ENCODE measurements at regions not wholly inside any gene's neighbourhood (a gene's known extent, or its start where the extent isn't known, plus 50 kb on each side); places are given as distances from the start of the nearest gene placed in this dataset.

- no peak for TF ChIP-seq ZNF274 (IDR thresholded peaks at IDR 0.05; ENCODE audit: low read depth, low read length)
- no peak overlapping the region for H3K4me3 ChIP-seq (ENCODE audit: low read length)
These were observed 109.2 kb downstream of the FAM76B start for GRCh38 chr11:95680169-95680929.

DNA sequence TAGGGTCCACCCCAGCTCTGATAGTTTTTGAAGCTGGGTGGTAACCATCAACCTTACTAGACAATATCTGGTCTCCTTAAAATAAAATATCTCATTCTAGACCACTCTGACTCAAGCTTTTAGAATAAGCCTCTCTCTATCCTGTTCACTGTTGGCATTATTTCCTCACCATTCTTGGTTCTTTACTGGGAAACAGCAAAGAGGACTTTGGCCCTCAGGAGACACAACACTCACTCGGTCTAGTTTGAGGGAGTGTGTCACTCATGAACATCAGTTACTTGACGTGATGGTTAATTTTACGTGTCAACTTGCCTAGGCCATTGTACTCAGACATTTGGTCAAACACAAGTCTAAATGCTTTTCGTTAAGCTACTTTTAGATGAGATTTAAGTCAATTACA is 110.6 kb downstream of the FAM76B start:
- TF ChIP-seq ZNF274 (IDR thresholded peaks at IDR 0.05; ENCODE audit: low read depth, low read length): no peak
- no peak overlapping the region for H3K4me3 ChIP-seq (ENCODE audit: low read length)

DNA sequence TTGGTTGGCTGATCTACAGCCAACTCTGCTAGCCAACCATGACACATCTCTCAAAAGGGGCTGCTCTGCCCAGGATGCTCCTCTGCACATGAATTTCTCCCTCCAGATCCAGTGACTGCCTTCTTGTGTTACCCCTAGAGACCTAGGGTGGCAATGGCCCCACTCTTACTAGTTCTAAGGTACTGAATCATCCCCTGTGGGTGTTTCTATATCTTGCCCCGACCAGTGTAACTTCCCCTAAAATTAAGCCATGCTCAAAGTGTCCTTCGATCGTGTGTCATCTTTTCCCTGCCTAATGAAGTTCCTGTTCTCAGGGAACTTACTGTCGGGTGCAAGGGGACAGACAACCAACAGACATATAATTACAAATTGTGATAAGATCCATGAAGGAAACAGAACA is 113.3 kb downstream of the FAM76B start:
- TF ChIP-seq ZNF274 (IDR thresholded peaks at IDR 0.05; ENCODE audit: low read depth, low read length): no peak

DNA sequence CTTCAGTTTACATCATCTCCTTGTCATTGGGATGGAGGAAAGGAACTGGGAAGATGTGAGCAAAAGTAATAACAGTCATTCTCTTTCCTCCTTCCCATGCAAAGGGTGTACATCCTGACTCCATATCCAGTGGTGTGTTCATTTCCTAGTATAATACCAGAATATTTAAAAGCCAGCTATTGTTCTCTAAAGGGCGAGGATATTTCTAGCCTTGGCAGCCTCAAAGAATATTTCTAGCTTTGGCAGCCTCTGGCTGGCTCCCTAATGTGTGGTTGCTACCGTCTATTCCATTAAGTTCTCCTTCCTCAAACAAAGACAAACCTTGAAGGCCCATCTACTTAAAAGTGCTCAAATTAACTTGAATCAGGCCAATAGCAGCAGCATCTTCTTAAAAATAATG is 114.0 kb downstream of the FAM76B start:
- no peak overlapping the region for H3K4me3 ChIP-seq (ENCODE audit: low read length)

More for the DNA sequence above, 113.3 kb downstream of the FAM76B start:
- no peak overlapping the region for H3K4me3 ChIP-seq (ENCODE audit: low read length)

DNA sequence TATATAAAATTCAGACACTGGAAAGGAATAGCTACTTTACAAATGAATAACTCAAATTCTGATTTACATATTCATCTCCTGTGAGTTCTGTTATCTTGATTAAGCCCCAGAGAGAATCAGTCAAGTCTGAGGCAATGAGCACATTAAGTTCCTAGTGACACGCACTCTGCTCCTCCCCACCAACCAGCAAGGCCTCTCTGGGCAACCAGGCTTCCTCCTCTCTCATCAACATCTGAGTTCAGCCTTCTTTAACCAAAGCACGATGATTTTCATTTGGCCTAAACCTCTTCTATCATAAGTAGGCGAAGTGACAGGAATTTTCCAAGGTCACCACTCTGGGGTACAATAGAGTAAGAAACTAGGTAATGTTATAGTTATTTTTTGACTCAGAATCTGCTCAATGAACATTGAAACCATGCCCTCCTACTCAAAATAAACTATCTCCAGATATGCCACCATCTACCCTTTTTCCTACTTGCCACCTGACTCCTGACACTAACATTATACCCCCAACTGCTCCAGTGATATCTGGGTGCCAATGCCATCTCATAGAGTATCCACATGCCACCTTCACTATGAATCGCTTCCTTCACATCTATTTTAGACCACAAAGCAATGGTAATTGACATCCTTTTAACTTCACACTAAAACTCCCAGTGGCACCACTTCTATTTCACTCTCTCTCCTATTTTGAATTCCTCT is 114.8 kb downstream of the FAM76B start:
- no peak overlapping the region for H3K4me3 ChIP-seq (ENCODE audit: low read length)
- no peak for TF ChIP-seq ZNF274 (IDR thresholded peaks at IDR 0.05; ENCODE audit: low read depth, low read length)

More for the DNA sequence above, 114.0 kb downstream of the FAM76B start:
- no peak for TF ChIP-seq ZNF274 (IDR thresholded peaks at IDR 0.05; ENCODE audit: low read depth, low read length)

DNA sequence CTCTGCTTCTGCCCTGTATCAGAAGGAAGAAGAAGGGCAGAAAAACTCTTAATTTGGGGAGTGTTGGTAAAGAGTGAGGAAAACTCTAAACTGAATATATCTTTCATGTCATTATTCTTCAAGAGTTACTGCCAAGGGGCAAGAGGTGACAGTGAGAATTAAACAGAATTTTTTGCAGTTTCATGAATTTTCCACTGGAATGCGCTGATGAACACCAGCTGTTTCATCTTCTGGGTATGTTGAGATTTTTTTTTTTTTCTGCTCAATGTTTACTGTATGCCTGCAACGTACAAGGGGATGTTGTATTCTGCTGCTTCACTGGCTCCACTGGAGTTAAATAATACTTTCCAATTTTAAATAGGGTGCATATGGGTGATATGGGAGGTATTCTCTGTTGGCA is 117.8 kb downstream of the FAM76B start:
- H3K4me3 ChIP-seq (ENCODE audit: low read length): no peak overlapping the region
- TF ChIP-seq ZNF274 (IDR thresholded peaks at IDR 0.05; ENCODE audit: low read depth, low read length): no peak

- no peak overlapping the region for H3K4me3 ChIP-seq (ENCODE audit: low read length)
- TF ChIP-seq ZNF274 (IDR thresholded peaks at IDR 0.05; ENCODE audit: low read depth, low read length): no peak
These were observed 121.5 kb downstream of the FAM76B start for GRCh38 chr11:95668131-95668530.

DNA sequence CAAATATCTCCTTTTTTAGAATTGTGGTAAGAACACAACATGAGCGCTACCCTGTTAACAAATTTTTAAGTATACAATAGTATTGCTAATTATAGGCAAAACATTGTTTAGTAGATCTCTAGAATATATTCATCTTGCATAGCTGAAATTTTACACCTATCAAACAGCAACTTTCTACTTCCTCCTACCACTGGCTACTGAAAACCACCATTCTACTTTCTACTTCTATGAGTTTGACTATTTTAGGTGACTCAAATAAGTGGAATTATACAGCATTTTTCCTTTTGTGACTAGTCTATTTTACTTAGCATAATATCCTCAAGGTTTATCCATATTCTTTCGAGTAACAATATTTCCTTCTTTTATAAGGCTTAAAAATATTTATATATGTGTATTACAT is 128.4 kb downstream of the FAM76B start:
- no peak overlapping the region for H3K4me3 ChIP-seq (ENCODE audit: low read length)
- TF ChIP-seq ZNF274 (IDR thresholded peaks at IDR 0.05; ENCODE audit: low read depth, low read length): no peak

GRCh38 chr11:95660038-95660437 is 129.5 kb downstream of the FAM76B start:
- no peak overlapping the region for H3K4me3 ChIP-seq (ENCODE audit: low read length)
- no peak for TF ChIP-seq ZNF274 (IDR thresholded peaks at IDR 0.05; ENCODE audit: low read depth, low read length)

- no peak for TF ChIP-seq ZNF274 (IDR thresholded peaks at IDR 0.05; ENCODE audit: low read depth, low read length)
- no peak overlapping the region for H3K4me3 ChIP-seq (ENCODE audit: low read length)
These were observed 130.5 kb downstream of the FAM76B start for GRCh38 chr11:95659088-95659487.

GRCh38 chr11:95655536-95655935 is 134.0 kb downstream of the FAM76B start:
- H3K4me3 ChIP-seq (ENCODE audit: low read length): no peak overlapping the region
- no peak for TF ChIP-seq ZNF274 (IDR thresholded peaks at IDR 0.05; ENCODE audit: low read depth, low read length)

GRCh38 chr11:95653680-95654079 is 135.9 kb downstream of the FAM76B start:
- no peak overlapping the region for H3K4me3 ChIP-seq (ENCODE audit: low read length)
- no peak for TF ChIP-seq ZNF274 (IDR thresholded peaks at IDR 0.05; ENCODE audit: low read depth, low read length)

DNA sequence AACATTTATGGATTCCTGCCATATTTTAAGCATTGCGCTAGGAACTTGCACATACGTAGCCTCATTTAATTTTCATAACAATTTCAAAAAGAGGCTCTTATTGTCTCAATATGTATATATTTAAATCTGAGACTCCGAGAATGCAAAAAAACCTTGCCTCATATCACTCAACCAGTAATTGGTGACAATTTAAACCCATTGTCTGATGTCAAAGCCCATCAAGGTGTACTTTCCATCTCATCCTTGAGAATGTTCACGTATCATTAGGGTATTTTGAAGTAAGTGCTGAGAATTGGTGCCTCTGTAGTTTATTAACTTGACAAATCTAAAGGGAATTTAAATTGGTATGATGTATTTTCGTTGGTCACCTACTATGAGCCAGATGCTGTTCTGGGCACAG is 136.5 kb downstream of the FAM76B start:
- TF ChIP-seq ZNF274 (IDR thresholded peaks at IDR 0.05; ENCODE audit: low read depth, low read length): no peak
- no peak overlapping the region for H3K4me3 ChIP-seq (ENCODE audit: low read length)

GRCh38 chr11:95652002-95652472 is 137.5 kb downstream of the FAM76B start:
- no peak for TF ChIP-seq ZNF274 (IDR thresholded peaks at IDR 0.05; ENCODE audit: low read depth, low read length)

DNA sequence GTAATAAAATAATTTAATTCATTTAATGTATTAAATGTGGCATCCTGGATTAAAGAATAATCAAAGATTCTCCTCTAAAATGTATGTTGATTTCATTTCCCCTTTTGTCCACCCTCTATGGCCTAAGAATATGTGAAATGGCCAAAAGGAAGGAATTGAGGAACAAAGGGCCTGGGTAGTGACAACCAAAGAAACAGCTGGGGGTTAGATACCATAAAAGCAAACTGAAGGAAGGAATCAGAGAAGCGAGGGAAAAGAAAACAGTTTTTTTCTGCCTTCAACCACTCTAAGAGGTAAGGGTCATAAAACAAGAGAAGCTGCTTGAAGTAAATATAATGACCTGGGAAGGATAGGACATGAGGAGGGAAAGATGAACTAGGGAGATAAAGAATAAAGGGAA is 139.3 kb downstream of the FAM76B start:
- TF ChIP-seq ZNF274 (IDR thresholded peaks at IDR 0.05; ENCODE audit: low read depth, low read length): no peak
- no peak overlapping the region for H3K4me3 ChIP-seq (ENCODE audit: low read length)

More at GRCh38 chr11:95652002-95652472, 137.5 kb downstream of the FAM76B start:
- no peak overlapping the region for H3K4me3 ChIP-seq (ENCODE audit: low read length)
